Neuronal stem cell (in vitro differentiated cells): ENCODE measurements at regions not wholly inside any gene's neighbourhood (a gene's known extent, or its start where the extent isn't known, plus 50 kb on each side); places are given as distances from the start of the nearest gene placed in this dataset.
A peak's percentile ranks its signal among the peaks of the same experiment; 100 is the strongest.

Experiments used
- DNase-seq: peaks from one replicate; pipeline ENCODE4 v3.0.0-alpha.2; 2013; ENCODE audit warnings: low spot score
- H2AFZ ChIP-seq: one replicate; pipeline ENCODE4 v1.6.1; 2013; ENCODE audit warnings: mild to moderate bottlenecking, low read length, inconsistent platforms
- H2AK5ac ChIP-seq: 2 replicates; pipeline ENCODE4 v1.6.1; 2013; ENCODE audit warnings: low read depth, mild to moderate bottlenecking, inconsistent platforms, low read length, moderate library complexity, mixed read lengths
- H2BK120ac ChIP-seq: 2 replicates; pipeline ENCODE4 v1.6.1; 2013; ENCODE audit warnings: low read depth, mild to moderate bottlenecking, inconsistent platforms, low read length, moderate library complexity, mixed read lengths
- H2BK12ac ChIP-seq: one replicate; pipeline ENCODE4 v1.6.1; 2013; ENCODE audit warnings: low read length, inconsistent platforms
- H2BK15ac ChIP-seq: 2 replicates; pipeline ENCODE4 v1.6.1; 2013; ENCODE audit warnings: mild to moderate bottlenecking, low read length, inconsistent platforms, mixed read lengths
- H2BK5ac ChIP-seq: one replicate; pipeline ENCODE4 v1.6.1; 2013; ENCODE audit warnings: inconsistent platforms, mild to moderate bottlenecking, low read length, moderate library complexity
- H3K14ac ChIP-seq: one replicate; pipeline ENCODE4 v1.6.1; 2013; ENCODE audit warnings: low read length, inconsistent platforms
- H3K18ac ChIP-seq: 2 replicates; pipeline ENCODE4 v1.6.1; 2013; ENCODE audit warnings: low read length, inconsistent platforms
- H3K23ac ChIP-seq: 2 replicates; pipeline ENCODE4 v1.6.1; 2013; ENCODE audit warnings: low read depth, mild to moderate bottlenecking, mixed read lengths, low read length, inconsistent platforms; ENCODE audit not compliant: poor library complexity
- H3K27ac ChIP-seq: replicated peaks from 3 replicates; pipeline ENCODE4 v1.5.1; 2013; ENCODE audit warnings: low read length, inconsistent platforms
- H3K27me3 ChIP-seq, 3 experiments: 2 replicates each; pipeline ENCODE4 v1.6.1; 2013; ENCODE audit warnings: low read length in 3 of 3, mild to moderate bottlenecking in 2 of 3, inconsistent platforms in 1 of 3, low read depth in 1 of 3, mixed read lengths in 1 of 3, moderate library complexity in 1 of 3; ENCODE audit not compliant: control insufficient read depth in 3 of 3, insufficient read depth in 3 of 3
- H3K36me3 ChIP-seq, 2 donors: replicated peaks in 1 of 2; 2 replicates each; pipeline ENCODE4 v1.6.1; 2013; ENCODE audit warnings: low read length in 2 of 2; ENCODE audit not compliant: control insufficient read depth in 2 of 2, insufficient read depth in 2 of 2
- H3K4ac ChIP-seq: 2 replicates; pipeline ENCODE4 v1.6.1; 2013; ENCODE audit warnings: inconsistent platforms, mild to moderate bottlenecking, low read length, moderate library complexity
- H3K4me1 ChIP-seq, 2 donors: 1 replicate in 1 of 2; 2 replicates in 1 of 2; pipeline ENCODE4 v1.6.1; 2013; ENCODE audit warnings: low read length in 2 of 2, low read depth in 1 of 2; ENCODE audit not compliant: control insufficient read depth in 2 of 2, insufficient read depth in 1 of 2
- H3K4me2 ChIP-seq: one replicate; pipeline ENCODE4 v1.6.1; 2013; ENCODE audit warnings: mild to moderate bottlenecking, low read length, inconsistent platforms; ENCODE audit not compliant: insufficient read depth, poor library complexity, severe bottlenecking
- H3K4me3 ChIP-seq, 2 donors: 2 replicates each; pipeline ENCODE4 v1.5.1; 2013; ENCODE audit warnings: low read length in 2 of 2, mild to moderate bottlenecking in 2 of 2, inconsistent platforms in 1 of 2, moderate library complexity in 1 of 2
- H3K79me1 ChIP-seq: one replicate; pipeline ENCODE4 v1.6.1; 2013; ENCODE audit warnings: low read depth, mild to moderate bottlenecking, inconsistent platforms, low read length, moderate library complexity
- H3K9ac ChIP-seq: one replicate; pipeline ENCODE4 v1.6.1; 2013; ENCODE audit warnings: mild to moderate bottlenecking, low read depth, low read length, inconsistent platforms; ENCODE audit not compliant: poor library complexity
- H3K9me3 ChIP-seq, 2 donors: replicated peaks in 1 of 2; 2 replicates each; pipeline versions ENCODE3 to v1.6.1; 2013; ENCODE audit warnings: low read length in 2 of 2, mild to moderate bottlenecking in 2 of 2, inconsistent platforms in 1 of 2, low read depth in 1 of 2, mixed read lengths in 1 of 2, moderate library complexity in 1 of 2; ENCODE audit not compliant: control insufficient read depth in 2 of 2, insufficient read depth in 1 of 2
- H4K8ac ChIP-seq: one replicate; pipeline ENCODE4 v1.6.1; 2013; ENCODE audit warnings: low read depth, mild to moderate bottlenecking, inconsistent platforms, low read length, moderate library complexity
- H4K91ac ChIP-seq: one replicate; pipeline ENCODE4 v1.6.1; 2013; ENCODE audit warnings: low read length, low read depth, mild to moderate bottlenecking, inconsistent platforms; ENCODE audit not compliant: poor library complexity
- WGBS, 2 donors: extraction: QIAGEN DNeasy Blood & Tissue Kit; methylation state at CpG; one replicate each; pipeline ENCODE4 v1.1.7; 2013; ENCODE audit warnings: missing lambda C conversion rate in 2 of 2, mixed read lengths in 1 of 2; ENCODE audit not compliant: insufficient read length in 2 of 2, insufficient replicate concordance in 1 of 2; ENCODE audit errors: extremely low coverage in 2 of 2; 5-methylcytosine and 5-hydroxymethylcytosine counted together

- Histone ChIP-seq H3K36me3 (no peaks in the 10 kb centered on the region), H3K4me1 (no peaks in the 10 kb centered on the region), H2AFZ (peak overlapping the region; percentile 6), H2BK15ac (no peak overlapping the region), H3K4me2 (no peak overlapping the region), H3K23ac (no peak overlapping the region), H3K9me3 (no peaks in the 10 kb centered on the region), H3K79me1 (no peaks in the 10 kb centered on the region), H3K27ac (no peak overlapping the region), H2AK5ac (no peak overlapping the region), H2BK12ac (no peak overlapping the region), H3K9ac (no peak overlapping the region), H3K27me3 (no peaks in the 10 kb centered on the region), H4K91ac (no peak overlapping the region), H2BK5ac (no peak overlapping the region), H3K18ac (peak overlapping the region; percentile 15), H3K4me3 (no peak overlapping the region), H3K14ac (no peak overlapping the region), H3K4ac (no peak overlapping the region), H4K8ac (no peak overlapping the region), H2BK120ac (no peak overlapping the region)
- DNase-seq, result no peak
- WGBS, 2 donors, result no CpG with 5 or more reads among the region's 6 CpGs
Observed at GRCh38 chr3:96201463-96201862, 612.9 kb upstream of the EPHA6 start.

- Histone ChIP-seq H3K27me3 (no peaks in the 10 kb centered on the region), H3K4ac (no peak overlapping the region), H3K14ac (no peak overlapping the region), H3K9me3 (no peaks in the 10 kb centered on the region), H3K36me3 (no peaks in the 10 kb centered on the region), H3K18ac (no peak overlapping the region), H3K4me2 (no peak overlapping the region), H3K23ac (no peak overlapping the region), H2BK5ac (no peak overlapping the region), H3K4me1 (no peaks in the 10 kb centered on the region), H2BK15ac (no peak overlapping the region), H3K27ac (no peak overlapping the region), H3K79me1 (no peaks in the 10 kb centered on the region), H3K4me3 (no peak overlapping the region), H2BK12ac (no peak overlapping the region), H2AFZ (peak overlapping the region; percentile 6), H2AK5ac (no peak overlapping the region), H4K91ac (no peak overlapping the region), H2BK120ac (no peak overlapping the region), H3K9ac (no peak overlapping the region), H4K8ac (no peak overlapping the region)
- no peak for DNase-seq
- no CpG with 5 or more reads among the region's 1 CpG for whole genome bisulfite sequencing, 2 donors
Observed at GRCh38 chr3:96202181-96202580, 612.2 kb upstream of the EPHA6 start.

- Histone ChIP-seq H3K4ac (no peak overlapping the region), H3K4me1 (no peaks in the 10 kb centered on the region), H2BK12ac (no peak overlapping the region), H3K27ac (no peak overlapping the region), H4K8ac (no peak overlapping the region), H4K91ac (no peak overlapping the region), H2BK120ac (no peak overlapping the region), H3K4me2 (no peak overlapping the region), H2AFZ (no peak overlapping the region), H2BK15ac (no peak overlapping the region), H3K14ac (no peak overlapping the region), H3K4me3 (no peak overlapping the region), H3K9me3 (no peaks in the 10 kb centered on the region), H3K18ac (no peak overlapping the region), H3K9ac (no peak overlapping the region), H3K23ac (no peak overlapping the region), H3K79me1 (no peaks in the 10 kb centered on the region), H2BK5ac (no peak overlapping the region), H2AK5ac (no peak overlapping the region), H3K36me3 (no peaks in the 10 kb centered on the region), H3K27me3 (no peaks in the 10 kb centered on the region)
- DNase-seq, result no peak
- no CpG with 5 or more reads among the region's 1 CpG for WGBS, 2 donors
Observed at GRCh38 chr3:96209699-96210098, 604.7 kb upstream of the EPHA6 start.

GRCh38 chr3:96213393-96213792 lies 601.0 kb upstream of the EPHA6 start:
- no peak overlapping the region for H3K4me3 ChIP-seq
- no peak overlapping the region for H3K14ac ChIP-seq
- no peak overlapping the region for H2BK12ac ChIP-seq
- H3K27me3 ChIP-seq, result no peaks in the 10 kb centered on the region
- no peak overlapping the region for H3K27ac ChIP-seq
- H4K91ac ChIP-seq, result no peak overlapping the region
- DNase-seq, result no peak
- H3K36me3 ChIP-seq, result no peaks in the 10 kb centered on the region
- no peak overlapping the region for H3K23ac ChIP-seq
- no peak overlapping the region for H3K4me2 ChIP-seq
- H2AK5ac ChIP-seq, result no peak overlapping the region
- no peak overlapping the region for H3K18ac ChIP-seq
- no peak overlapping the region for H2BK5ac ChIP-seq
- H4K8ac ChIP-seq, result no peak overlapping the region
- no peak overlapping the region for H3K4ac ChIP-seq
- no peak overlapping the region for H2BK15ac ChIP-seq
- no peak overlapping the region for H2AFZ ChIP-seq
- H2BK120ac ChIP-seq, result no peak overlapping the region
- no CpG with 5 or more reads among the region's 3 CpGs for WGBS, 2 donors
- H3K9ac ChIP-seq, result no peak overlapping the region
- H3K4me1 ChIP-seq, result no peaks in the 10 kb centered on the region
- H3K79me1 ChIP-seq, result no peaks in the 10 kb centered on the region
- H3K9me3 ChIP-seq, result no peaks in the 10 kb centered on the region
